ENCODE measurements at regions not wholly inside any gene's neighbourhood (a gene's known extent, or its start where the extent isn't known, plus 50 kb on each side); places are given as distances from the start of the nearest gene placed in this dataset.

GRCh38 chr17:77839698-77840512 lies 118.6 kb upstream of the TNRC6C start:
- no peaks in the 10 kb centered on the region for H3K36me3 ChIP-seq (ENCODE audit: low read depth)
- H3K4me3 ChIP-seq = no peak overlapping the region
- DNase-seq = no peak
- H3F3A ChIP-seq (ENCODE audit: insufficient read depth, low read depth) = no peaks in the 10 kb centered on the region
- TF ChIP-seq CTCF (conservative IDR thresholded peaks at IDR 0.05) (no peak), EZH2 (IDR thresholded peaks at IDR 0.05; ENCODE audit: low read depth) (no peak)
- no peaks in the 10 kb centered on the region for H3K9me2 ChIP-seq (ENCODE audit: insufficient read depth)
- ChIA-PET POLR2A (ENCODE audit: unreplicated experiment) (no interaction called here), CTCF (no interaction called here)
- intact Hi-C loops (cut with micrococcal nuclease; ENCODE audit: unreplicated experiment) = no loop called here
- H3K27ac ChIP-seq = no peak overlapping the region
- H4K20me1 ChIP-seq (ENCODE audit: insufficient read depth) = no peaks in the 10 kb centered on the region
- H3K4me1 ChIP-seq (replicated peaks; ENCODE audit: insufficient read depth) = no peaks in the 10 kb centered on the region
- H2AFZ ChIP-seq = no peak overlapping the region
- H3K27me3 ChIP-seq (ENCODE audit: insufficient read depth, low read depth) = peaks cover 51% of the 10 kb centered on the region
- H3K9me3 ChIP-seq (ENCODE audit: insufficient read depth, low read depth) = no peaks in the 10 kb centered on the region
- H3K4me2 ChIP-seq = no peak overlapping the region
- BruUV-seq (replicated peaks) = no TSS peak
- no peaks in the 10 kb centered on the region for H3K79me2 ChIP-seq (ENCODE audit: low read depth)

GRCh38 chr17:77840513-77841165 lies 117.9 kb upstream of the TNRC6C start:
- Histone ChIP-seq H2AFZ (no peak overlapping the region), H3K9me2 (ENCODE audit: insufficient read depth) (no peaks in the 10 kb centered on the region), H3K4me1 (replicated peaks; ENCODE audit: insufficient read depth) (no peaks in the 10 kb centered on the region), H3K27me3 (ENCODE audit: insufficient read depth, low read depth) (peaks cover 54% of the 10 kb centered on the region), H3K36me3 (ENCODE audit: low read depth) (no peaks in the 10 kb centered on the region), H3K9me3 (ENCODE audit: insufficient read depth, low read depth) (no peaks in the 10 kb centered on the region), H3F3A (ENCODE audit: insufficient read depth, low read depth) (no peaks in the 10 kb centered on the region), H3K4me2 (no peak overlapping the region), H3K27ac (no peak overlapping the region), H3K4me3 (no peak overlapping the region), H4K20me1 (ENCODE audit: insufficient read depth) (no peaks in the 10 kb centered on the region), H3K79me2 (ENCODE audit: low read depth) (no peaks in the 10 kb centered on the region)
- no TSS peak for BruUV-seq (replicated peaks)
- POLR2A ChIA-PET (ENCODE audit: unreplicated experiment) = no interaction called here
- DNase-seq = no peak
- intact Hi-C loops (cut with micrococcal nuclease; ENCODE audit: unreplicated experiment) = no loop called here
- CTCF ChIA-PET = no interaction called here
- no peak for TF ChIP-seq EZH2 (IDR thresholded peaks at IDR 0.05; ENCODE audit: low read depth)
- TF ChIP-seq CTCF (conservative IDR thresholded peaks at IDR 0.05) = no peak

- Histone ChIP-seq H3K4me3 (no peak overlapping the region), H3K4me2 (no peak overlapping the region), H3K9me2 (ENCODE audit: insufficient read depth) (no peaks in the 10 kb centered on the region), H3K9me3 (ENCODE audit: insufficient read depth, low read depth) (no peaks in the 10 kb centered on the region), H3K27me3 (ENCODE audit: insufficient read depth, low read depth) (peaks cover 61% of the 10 kb centered on the region), H3K36me3 (ENCODE audit: low read depth) (no peaks in the 10 kb centered on the region), H3K27ac (no peak overlapping the region), H4K20me1 (ENCODE audit: insufficient read depth) (no peaks in the 10 kb centered on the region), H3K4me1 (replicated peaks; ENCODE audit: insufficient read depth) (no peaks in the 10 kb centered on the region), H2AFZ (no peak overlapping the region), H3K79me2 (ENCODE audit: low read depth) (no peaks in the 10 kb centered on the region), H3F3A (ENCODE audit: insufficient read depth, low read depth) (no peaks in the 10 kb centered on the region)
- POLR2A ChIA-PET (ENCODE audit: unreplicated experiment) = no interaction called here
- CTCF ChIA-PET = no interaction called here
- BruUV-seq (replicated peaks) = no TSS peak
- TF ChIP-seq CTCF (conservative IDR thresholded peaks at IDR 0.05) (no peak), EZH2 (IDR thresholded peaks at IDR 0.05; ENCODE audit: low read depth) (no peak)
- no peak for DNase-seq
- intact Hi-C loops (cut with micrococcal nuclease; ENCODE audit: unreplicated experiment) = no loop called here
Observed at GRCh38 chr17:77841742-77842527, 116.6 kb upstream of the TNRC6C start.
